ENCODE measurements at regions not wholly inside any gene's neighbourhood (a gene's known extent, or its start where the extent isn't known, plus 50 kb on each side); places are given as distances from the start of the nearest gene placed in this dataset.

DNA sequence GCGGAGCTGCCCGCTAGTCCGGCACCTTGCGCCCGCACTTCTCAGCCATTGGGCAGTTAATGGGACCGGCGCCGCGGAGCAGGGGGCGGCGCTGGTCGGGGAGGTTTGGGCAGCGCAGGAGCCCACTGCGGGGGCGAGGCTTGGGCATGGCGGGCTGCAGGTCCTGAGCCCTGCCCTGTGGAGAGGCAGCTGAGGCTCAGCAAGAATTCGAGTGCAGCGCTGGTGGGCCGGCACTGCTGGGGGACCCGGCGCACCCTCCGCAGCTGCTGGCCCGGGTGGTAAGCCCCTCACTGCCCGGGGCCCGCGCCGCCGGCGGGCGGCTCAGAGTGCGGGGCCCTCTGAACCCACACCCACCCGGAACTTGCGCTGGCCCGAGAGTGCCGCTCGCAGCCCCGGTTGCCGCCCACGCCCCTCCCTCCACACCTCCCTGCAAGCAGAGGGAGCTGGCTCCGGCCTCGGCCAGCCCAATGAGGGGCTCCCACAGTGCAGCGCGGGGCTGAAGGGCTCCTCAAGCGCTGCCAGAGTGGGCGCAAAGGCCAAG, 835.0 kb downstream of the TBL1XR1 start:
- no peak overlapping the region for H3K4me3 ChIP-seq (ENCODE audit: low read depth, low read length)
- TF ChIP-seq CTCF (IDR thresholded peaks at IDR 0.05; ENCODE audit: low read depth, low read length, missing control alignments), result no peak
- no peak for DNase-seq (ENCODE audit: low read depth)

DNA sequence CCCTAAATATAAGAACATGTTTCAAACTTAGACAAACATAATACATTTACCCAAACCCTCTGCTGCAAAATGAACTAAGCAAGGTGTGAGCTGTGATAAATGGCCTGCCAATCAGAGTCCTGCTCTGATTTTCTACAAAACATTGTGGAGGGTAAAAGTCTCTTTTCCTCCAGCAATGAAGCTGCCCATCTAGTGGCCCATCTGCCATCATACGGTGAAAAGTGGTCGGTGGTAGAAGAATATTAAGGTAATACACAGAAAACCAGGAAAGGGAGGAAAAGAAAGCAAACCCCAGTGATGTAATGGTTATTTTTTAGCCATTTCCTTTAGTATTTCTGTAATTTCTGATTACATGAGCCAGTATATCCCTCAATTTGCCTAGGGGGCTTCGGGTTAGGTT, 838.1 kb downstream of the TBL1XR1 start:
- DNase-seq (ENCODE audit: low read depth), result no peak
- no peak for TF ChIP-seq CTCF (IDR thresholded peaks at IDR 0.05; ENCODE audit: low read depth, low read length, missing control alignments)
- no peak overlapping the region for H3K4me3 ChIP-seq (ENCODE audit: low read depth, low read length)

GRCh38 chr3:176357891-176358290, 839.4 kb downstream of the TBL1XR1 start:
- H3K4me3 ChIP-seq (ENCODE audit: low read depth, low read length), result no peak overlapping the region
- DNase-seq (ENCODE audit: low read depth), result no peak
- no peak for TF ChIP-seq CTCF (IDR thresholded peaks at IDR 0.05; ENCODE audit: low read depth, low read length, missing control alignments)

DNA sequence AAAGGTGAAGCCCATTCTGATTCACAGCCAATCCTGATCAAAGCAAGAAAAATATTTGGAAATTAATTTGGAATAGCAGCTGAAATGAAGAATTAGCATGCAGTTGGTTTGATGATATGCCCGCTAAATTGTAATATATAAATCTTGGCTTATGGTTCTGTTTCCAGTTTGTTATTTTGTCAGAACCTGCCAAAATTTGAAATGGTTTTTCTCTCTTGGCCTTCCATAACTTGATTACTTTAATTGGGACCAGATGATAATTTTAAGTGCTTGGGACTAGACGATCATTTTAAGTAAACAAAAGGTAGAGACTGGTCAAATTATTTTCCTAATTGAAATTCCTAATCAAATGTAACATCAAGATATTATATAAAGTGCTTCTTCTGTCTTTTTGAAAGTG, 842.4 kb downstream of the TBL1XR1 start:
- DNase-seq (ENCODE audit: low read depth), result no peak
- TF ChIP-seq CTCF (IDR thresholded peaks at IDR 0.05; ENCODE audit: low read depth, low read length, missing control alignments), result no peak
- H3K4me3 ChIP-seq (ENCODE audit: low read depth, low read length), result no peak overlapping the region

DNA sequence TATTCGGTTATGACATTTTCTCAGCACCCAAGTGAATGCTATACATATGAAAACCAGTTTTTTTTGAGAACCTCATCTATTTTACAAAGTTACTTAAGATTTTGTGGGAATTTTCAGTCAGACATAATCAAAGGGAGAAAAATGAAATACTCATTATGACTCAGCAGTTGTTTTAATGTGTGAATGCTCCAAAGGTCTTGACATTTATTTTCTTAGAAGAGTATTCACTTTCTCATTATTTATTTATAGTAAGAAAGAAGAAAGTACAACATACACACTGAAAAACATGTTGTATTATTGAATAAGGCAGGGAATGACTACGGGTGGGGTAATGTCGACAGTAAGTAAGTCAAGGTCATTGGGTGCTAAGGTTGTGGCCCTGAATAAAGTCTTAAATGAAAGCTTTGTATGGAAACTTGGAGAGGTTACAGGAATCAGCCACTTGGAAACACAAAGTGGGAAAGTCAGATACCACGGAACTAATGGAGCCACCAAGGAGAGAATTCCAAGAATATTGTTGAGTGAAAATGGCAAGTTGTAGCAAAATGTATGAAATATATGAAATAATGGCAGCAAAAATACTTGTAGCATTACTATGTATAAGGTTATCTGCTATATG, 844.5 kb downstream of the TBL1XR1 start:
- no peak overlapping the region for H3K4me3 ChIP-seq (ENCODE audit: low read depth, low read length)
- TF ChIP-seq CTCF (IDR thresholded peaks at IDR 0.05; ENCODE audit: low read depth, low read length, missing control alignments), result no peak
- DNase-seq (ENCODE audit: low read depth), result no peak

DNA sequence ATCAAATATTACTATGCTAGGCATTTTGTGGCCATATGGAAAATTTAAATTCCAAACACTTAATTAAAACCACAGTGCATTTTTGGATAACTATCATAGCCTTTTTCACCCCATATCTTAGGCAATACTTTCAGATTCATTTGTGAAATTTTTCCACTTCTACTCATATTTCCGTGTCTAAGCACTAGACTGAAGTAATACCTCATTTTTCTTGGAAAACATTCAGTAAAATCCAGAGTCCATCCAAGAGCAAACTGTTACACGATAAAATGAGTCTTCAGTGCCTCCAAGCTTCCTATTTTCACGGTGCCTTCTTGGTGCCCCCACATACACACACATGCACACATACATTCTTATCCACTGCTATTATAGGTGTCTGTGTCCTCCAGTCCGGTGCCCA, 845.9 kb downstream of the TBL1XR1 start:
- no peak for TF ChIP-seq CTCF (IDR thresholded peaks at IDR 0.05; ENCODE audit: low read depth, low read length, missing control alignments)
- no peak overlapping the region for H3K4me3 ChIP-seq (ENCODE audit: low read depth, low read length)
- DNase-seq (ENCODE audit: low read depth), result no peak

GRCh38 chr3:176349706-176350105, 847.6 kb downstream of the TBL1XR1 start:
- TF ChIP-seq CTCF (IDR thresholded peaks at IDR 0.05; ENCODE audit: low read depth, low read length, missing control alignments), result no peak
- DNase-seq (ENCODE audit: low read depth), result no peak
- H3K4me3 ChIP-seq (ENCODE audit: low read depth, low read length), result no peak overlapping the region

All from GM12864 (cell line).